Activated CD4-positive, CD25-positive, alpha-beta regulatory T cell treated with anti-CD3 and anti-CD28 coated beads, Interleukin-2, amount 50 U/mL, for 72 hours (primary cell): ENCODE measurements at regions not wholly inside any gene's neighbourhood (a gene's known extent, or its start where the extent isn't known, plus 50 kb on each side); places are given as distances from the start of the nearest gene placed in this dataset.
"Not testable (repeated sequence)": the region's sequence is repeated elsewhere in the genome, so short reads cannot be mapped to it uniquely, and the experiment has no call there.

Experiments
- DNase-seq: peaks from one replicate; pipeline ENCODE4 v3.0.0; 2021

DNA sequence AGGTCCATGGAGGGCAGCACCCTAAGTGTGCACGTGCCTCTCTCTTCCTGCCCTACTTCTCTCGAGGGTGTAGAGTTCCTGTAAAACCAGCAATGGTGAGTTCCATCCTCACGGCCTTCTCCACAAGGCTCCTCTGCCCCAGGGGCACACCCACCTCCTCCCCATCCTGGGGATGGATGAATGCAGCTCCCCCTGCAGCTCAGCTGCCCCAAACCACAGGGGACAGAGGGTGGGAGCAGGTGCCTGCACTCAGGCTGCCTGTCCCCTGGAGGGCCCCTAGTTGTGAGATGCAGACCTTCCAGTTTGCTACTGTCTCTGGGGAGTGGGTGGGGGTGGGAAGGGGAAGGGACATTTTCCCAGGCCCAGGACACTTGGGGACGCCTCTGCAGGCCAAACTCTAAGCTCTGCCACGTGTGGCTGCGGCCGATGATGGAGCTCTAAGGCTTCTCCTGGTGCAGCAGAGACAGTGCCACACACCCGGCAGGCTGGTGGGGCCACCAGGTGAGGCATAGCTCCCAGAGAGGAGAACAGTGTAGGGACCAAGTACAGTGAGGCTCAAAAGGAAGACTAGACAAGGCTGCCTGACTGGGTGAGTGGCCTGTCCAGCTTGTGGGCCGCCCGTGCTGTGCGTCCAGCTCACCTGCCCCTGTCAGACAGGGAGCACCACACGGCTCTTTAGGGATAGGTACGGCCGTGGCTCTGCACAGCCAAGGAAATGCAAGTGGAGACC lies 540.9 kb downstream of the TBC1D22A start:
- no peak for DNase-seq

GRCh38 chr22:47302587-47302986 lies 540.1 kb downstream of the TBC1D22A start:
- DNase-seq = not testable (repeated sequence)

DNA sequence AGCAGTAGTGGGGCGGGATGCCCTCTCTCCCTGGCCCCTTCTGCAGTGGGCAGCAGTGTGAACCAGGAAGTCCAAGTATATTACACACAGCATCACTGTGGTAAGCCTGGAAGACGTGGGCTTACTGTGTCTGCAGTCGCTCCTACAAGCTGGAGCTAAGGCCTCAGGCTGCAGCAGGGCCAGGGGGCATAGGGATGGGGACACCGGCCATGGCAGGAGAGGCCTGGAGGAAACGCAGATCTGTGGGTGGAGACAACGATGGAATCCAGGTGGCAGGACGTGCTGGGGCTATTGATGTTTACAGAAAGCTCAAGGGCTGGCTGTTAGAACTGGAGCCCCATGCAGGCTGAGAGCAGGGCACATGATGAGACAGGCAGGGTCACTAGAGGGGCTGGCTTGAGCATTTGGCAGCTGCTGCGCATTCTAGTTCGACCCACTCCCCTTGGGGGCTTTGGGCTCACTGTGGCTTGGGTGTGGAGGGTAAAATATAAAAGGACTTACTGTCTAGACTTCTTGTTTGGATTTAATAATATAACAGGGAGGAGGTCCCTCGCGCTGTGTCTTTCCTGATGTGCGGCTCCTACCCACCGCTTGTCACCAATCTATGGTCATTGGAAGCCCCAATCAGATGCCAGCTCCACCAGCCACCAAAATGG lies 539.5 kb downstream of the TBC1D22A start:
- no peak for DNase-seq

DNA sequence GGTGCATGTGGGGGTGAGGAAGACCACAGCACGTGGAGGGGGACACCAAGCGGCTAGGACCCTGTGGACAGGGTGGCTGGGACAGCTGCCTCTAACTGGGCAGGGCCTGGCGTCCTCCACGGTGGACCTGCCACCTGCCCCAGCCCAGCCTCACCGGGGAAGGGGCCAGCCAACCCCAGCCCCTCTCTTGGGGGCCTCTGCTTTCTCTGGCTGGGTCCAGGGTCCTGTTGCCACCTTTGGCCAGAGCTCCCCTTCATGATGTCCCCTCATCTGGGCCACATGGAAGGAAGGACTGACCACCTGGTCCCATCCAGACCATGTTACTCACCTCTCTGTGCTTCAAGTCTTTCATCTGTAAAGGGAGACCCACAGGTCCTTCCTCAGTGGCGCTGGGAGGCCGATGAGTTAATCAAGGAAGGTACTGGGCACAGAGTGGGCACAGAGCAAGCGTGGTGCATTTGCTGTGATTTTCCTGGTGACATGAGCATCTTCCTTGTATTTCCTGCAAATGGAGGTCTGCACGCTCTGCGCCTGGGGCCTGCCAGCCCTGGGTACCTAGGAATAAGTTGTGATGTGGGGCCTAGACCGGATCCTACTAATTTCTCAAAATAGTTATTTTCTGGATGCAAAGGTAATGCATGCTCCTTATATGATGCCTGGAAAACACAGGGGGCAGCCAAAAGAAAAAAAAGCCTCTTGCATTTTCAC lies 538.4 kb downstream of the TBC1D22A start:
- no peak for DNase-seq

DNA sequence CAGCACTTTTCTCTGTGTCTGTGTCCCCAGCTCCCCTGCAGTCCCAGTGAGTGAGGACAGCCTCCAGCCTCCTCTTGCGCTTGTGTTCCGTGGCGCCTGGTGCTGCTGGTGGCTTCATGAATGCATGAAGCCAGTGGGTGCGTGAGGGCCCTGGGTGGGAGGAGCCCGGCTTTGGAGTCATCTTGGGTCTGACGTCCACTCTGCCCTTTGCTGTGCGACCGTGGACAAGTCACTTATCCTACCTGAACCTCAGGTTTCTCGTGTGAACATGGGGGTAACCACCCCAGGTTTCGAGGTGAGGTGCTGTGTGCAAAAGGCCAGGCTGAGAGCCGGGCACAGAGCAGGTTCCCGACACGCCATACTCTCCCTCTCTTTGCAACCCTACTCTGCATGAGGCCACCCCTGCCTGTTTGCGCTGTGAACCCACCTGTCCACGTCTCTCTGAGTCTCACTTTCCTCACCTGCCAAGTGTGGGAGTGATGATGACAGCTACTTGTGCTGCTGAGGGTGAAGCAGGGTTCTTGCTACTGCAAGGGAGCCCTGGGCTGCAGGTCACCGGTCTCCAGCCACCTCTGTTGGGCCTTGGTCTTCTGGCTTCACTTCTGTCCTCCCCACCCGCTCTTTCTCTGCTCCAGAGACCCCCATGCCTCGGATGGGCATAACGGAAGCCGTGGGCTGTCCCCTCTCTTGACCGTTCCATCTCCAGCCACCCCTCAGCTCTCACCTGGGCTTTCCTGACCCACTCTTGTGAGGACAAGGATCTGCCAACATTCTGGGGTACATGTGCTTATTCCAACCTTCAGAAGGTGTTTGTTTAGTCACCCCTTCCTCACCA lies 537.6 kb downstream of the TBC1D22A start:
- no peak for DNase-seq

DNA sequence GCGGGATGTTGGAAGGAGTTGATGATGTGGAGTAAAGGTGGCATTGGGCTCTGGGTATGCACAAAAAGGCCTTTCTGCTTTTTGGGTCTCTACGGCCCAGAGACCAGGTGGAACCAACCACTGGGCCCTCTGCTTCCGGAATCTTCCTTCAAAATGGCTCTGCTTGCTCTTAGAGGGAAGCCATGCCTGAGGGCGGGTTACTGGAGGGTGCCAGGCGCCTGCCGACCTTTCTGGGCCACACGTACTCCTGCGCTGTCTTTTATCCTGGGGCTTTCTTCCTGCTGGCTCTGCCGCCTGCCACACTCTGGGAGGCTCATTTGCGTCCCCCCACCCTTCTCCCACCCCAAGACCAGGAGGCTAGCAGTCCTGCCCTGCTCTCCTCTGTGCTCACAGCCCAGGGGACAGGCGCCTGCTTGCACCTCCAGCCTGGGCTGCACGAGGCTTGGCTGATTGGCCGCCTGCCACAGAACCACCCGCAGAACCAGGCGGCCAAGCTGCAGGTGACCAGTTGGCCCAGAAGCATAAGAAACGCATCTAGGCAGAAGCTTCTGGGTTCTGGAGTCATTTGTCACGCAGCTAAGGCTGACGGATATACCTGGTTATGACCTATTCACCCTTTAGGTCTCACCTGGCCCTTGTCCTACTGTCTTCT lies 536.9 kb downstream of the TBC1D22A start:
- no peak for DNase-seq

- DNase-seq = no peak
Observed at GRCh38 chr22:47298017-47298785, 535.8 kb downstream of the TBC1D22A start.

GRCh38 chr22:47297261-47298016 lies 535.0 kb downstream of the TBC1D22A start:
- no peak for DNase-seq

DNA sequence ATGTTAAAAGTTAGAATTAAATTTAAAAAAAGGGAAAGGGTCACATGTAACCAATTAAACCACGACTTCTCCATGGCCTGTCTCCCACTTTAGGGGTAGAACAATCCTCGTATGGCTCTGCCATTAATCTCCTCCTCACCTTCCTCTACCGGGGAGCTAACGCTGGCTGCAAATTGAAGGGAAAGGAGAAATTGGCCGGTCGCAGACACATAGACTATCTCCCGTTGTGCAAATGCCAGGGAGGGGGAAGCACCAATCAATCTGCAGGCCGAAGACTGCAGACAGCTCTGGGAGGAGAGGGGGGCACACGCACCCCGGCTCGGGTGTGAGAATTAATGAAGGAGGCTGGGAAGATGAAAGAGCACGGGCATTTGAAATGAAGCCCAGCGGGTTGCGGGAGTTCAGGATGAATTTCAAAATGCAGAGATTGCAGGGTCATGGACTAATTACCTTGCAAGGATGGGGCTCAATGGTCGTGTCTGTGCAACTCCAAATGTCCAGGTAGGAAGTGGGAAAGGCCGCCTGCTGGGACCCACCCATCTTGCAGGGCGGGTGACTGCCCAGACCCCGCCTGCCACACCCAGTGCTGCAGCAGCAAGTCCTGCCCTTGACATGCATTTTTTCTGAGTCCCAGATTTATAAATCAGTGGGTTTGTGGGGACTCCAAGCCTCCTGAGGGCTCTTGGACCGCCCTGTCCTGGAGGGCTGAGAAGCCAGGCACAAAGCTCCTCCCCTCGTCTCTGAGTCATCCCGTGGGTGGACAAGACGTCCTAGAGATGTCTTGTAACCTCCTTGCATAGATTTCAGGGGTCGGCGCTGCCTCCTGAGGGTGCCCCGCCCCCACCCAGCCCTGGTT lies 534.2 kb downstream of the TBC1D22A start:
- no peak for DNase-seq

DNA sequence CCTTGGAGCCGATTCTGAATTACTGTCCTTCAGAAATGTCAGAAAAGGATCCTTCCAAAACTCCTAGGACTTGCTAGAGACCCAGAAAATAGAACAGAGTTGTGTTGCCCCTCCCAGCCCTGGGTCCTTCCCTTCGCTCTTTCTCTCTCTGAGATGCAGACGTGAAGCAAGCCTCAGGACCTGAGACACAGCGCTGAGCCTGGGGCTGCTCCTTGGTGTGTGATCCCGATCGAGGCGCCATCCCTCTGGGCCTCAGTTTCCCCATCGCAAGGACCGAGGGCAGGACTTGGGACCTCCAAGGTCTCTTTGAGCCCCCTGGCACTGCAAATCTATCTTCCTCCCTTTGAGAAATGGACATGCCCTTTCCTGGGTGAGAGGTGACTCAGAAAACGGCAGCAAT lies 533.5 kb downstream of the TBC1D22A start:
- no peak for DNase-seq

DNA sequence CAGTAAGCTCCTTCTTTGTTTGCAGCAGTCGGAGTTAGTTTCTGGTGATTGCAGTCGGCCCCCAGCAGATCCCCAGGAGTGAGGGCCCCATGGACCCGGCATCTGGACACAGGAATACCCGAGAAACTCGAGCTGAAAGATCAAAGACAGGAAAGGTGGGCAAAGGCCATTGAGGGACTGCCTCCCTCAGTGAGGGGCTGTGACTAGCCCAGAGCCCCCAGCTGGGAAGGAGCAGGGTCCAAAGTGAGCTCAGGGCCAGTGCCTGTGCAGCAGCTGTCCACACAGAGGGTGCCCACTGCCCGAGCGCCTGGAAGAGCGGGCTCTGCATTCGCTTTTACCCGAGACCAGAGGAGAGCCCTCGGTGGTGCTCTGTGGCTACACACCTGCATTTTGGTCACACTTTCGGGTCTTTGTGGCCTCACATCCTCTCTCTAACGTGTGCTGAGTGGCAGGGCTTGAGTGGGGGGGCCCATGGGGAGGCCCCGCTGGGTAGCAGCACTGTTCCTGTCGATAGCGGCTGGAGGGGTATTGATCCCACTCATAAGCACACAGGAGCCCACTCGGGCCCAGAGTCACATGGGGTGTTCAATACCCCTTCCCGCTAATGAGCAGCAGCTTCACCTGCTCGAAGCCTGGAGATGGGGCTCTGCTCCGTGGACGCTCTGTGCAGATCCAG lies 532.9 kb downstream of the TBC1D22A start:
- DNase-seq = no peak

- DNase-seq = no peak
Observed at GRCh38 chr22:47294576-47294975, 532.1 kb downstream of the TBC1D22A start.

DNA sequence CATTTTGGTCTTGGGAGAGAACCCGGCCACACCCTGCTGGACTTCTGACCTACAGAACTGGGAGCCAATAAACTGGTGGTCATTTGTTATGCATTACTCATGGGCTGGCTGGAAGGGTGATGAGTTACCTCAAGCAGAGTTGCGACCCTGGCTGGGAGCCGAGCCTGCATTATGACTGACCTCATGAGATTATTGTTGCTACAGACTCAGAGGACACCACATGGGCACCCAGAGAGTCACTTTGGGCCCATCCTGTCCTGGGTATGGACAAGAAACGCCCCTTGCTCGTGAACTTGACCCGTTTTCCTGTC lies 531.7 kb downstream of the TBC1D22A start:
- no peak for DNase-seq

DNA sequence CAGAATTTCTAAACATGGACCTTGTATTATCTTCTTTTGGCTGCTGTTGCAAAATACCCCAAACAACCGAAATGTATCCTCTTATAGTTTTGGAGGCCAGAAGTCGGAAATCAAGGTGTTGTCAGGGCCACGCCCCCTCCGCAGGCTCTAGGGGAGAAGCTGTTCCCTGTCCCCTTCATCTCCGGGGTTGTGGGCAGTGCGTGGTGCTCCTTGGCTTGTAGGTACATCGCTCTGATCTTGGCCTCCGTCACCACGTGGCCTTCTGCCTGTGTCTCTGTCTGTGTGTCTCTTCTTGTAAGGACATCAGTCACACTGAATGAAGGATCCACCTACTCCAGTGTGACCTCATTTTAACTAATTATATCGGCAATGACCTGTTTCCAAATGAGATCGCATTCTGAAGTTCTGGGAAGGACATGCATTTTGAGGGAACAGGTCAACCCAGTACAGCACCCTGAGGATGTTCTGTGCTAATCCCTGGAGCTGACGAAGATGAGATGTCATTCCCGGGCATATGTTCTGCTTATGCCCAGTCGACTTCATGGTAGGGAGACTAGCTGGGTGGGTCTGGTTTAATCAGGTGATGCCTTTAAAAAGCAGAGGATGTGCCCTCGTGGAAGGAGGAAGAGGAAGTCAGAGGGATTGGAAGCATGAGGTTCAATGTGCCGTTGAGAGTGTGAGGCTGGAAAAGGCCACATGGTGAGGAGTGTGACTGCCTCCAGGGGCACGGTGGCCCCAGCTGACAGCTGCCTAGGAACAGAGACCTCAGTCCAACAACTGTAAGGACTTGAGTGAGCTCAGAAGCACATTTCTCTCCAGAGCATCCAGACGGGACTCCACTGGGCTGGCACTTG lies 531.1 kb downstream of the TBC1D22A start:
- DNase-seq = no peak

GRCh38 chr22:47292546-47293320 lies 530.3 kb downstream of the TBC1D22A start:
- no peak for DNase-seq

- no peak for DNase-seq
Observed at GRCh38 chr22:47291565-47292495, 529.4 kb downstream of the TBC1D22A start.
